GM23248 (cell line): ENCODE measurements at regions not wholly inside any gene's neighbourhood (a gene's known extent, or its start where the extent isn't known, plus 50 kb on each side); places are given as distances from the start of the nearest gene placed in this dataset.

ENCODE experiments used
- DNase-seq: peaks from one replicate; pipeline ENCODE4 v3.0.0-alpha.2; 2015
- H2AFZ ChIP-seq: fragments of 200-600 bp; sonication (generic); 2 replicates; pipeline ENCODE4 v1.6.1; 2016; ENCODE audit warnings: antibody characterized with exemption
- H3F3A ChIP-seq: fragments of 200-600 bp; sonication (generic); 2 replicates; pipeline ENCODE4 v1.6.1; 2016; ENCODE audit warnings: mild to moderate bottlenecking, antibody characterized with exemption, mixed run types; ENCODE audit not compliant: insufficient read depth
- H3K27ac ChIP-seq: fragments of 200-600 bp; sonication (generic); 2 replicates; pipeline ENCODE4 v1.5.1; 2016; ENCODE audit warnings: mild to moderate bottlenecking
- H3K27me3 ChIP-seq: fragments of 200-600 bp; sonication (generic); replicated peaks from 2 replicates; pipeline ENCODE4 v1.6.1; 2016; ENCODE audit warnings: mild to moderate bottlenecking; ENCODE audit not compliant: insufficient read depth
- H3K36me3 ChIP-seq: fragments of 200-600 bp; sonication (generic); 2 replicates; pipeline ENCODE4 v1.6.1; 2016; ENCODE audit warnings: low read depth, mild to moderate bottlenecking
- H3K4me1 ChIP-seq: fragments of 200-600 bp; sonication (generic); 2 replicates; pipeline ENCODE4 v1.6.1; 2016; ENCODE audit warnings: mild to moderate bottlenecking; ENCODE audit not compliant: insufficient read depth
- H3K4me2 ChIP-seq: fragments of 200-600 bp; sonication (generic); one replicate; pipeline ENCODE4 v1.6.1; 2016; ENCODE audit warnings: mild to moderate bottlenecking; ENCODE audit not compliant: unreplicated experiment
- H3K4me3 ChIP-seq: fragments of 200-600 bp; sonication (generic); 2 replicates; pipeline ENCODE4 v1.5.1; 2016; ENCODE audit warnings: mild to moderate bottlenecking
- H3K79me2 ChIP-seq: fragments of 200-600 bp; sonication (generic); 2 replicates; pipeline ENCODE4 v1.6.1; 2016; ENCODE audit warnings: mild to moderate bottlenecking; ENCODE audit not compliant: insufficient read depth
- H3K9ac ChIP-seq: fragments of 200-600 bp; sonication (generic); 2 replicates; pipeline ENCODE4 v1.6.1; 2016; ENCODE audit warnings: mild to moderate bottlenecking
- H3K9me2 ChIP-seq: fragments of 200-600 bp; sonication (generic); 2 replicates; pipeline ENCODE4 v1.6.1; 2016; ENCODE audit warnings: mixed run types, mild to moderate bottlenecking, moderate library complexity; ENCODE audit not compliant: insufficient read depth
- H3K9me3 ChIP-seq: fragments of 200-600 bp; sonication (generic); one replicate; pipeline ENCODE4 v1.6.1; 2017; ENCODE audit warnings: low read depth
- H4K20me1 ChIP-seq: fragments of 200-600 bp; sonication (generic); 2 replicates; pipeline ENCODE4 v1.6.0; 2016; ENCODE audit not compliant: insufficient read depth
- EZH2 ChIP-seq: fragments of 200-600 bp; sonication (generic); IDR thresholded peaks from 2 replicates; pipeline ENCODE4 v1.6.1; 2018; ENCODE audit warnings: antibody characterized with exemption, mild to moderate bottlenecking; ENCODE audit not compliant: insufficient read depth, poor library complexity, severe bottlenecking
- EZH2phosphoT487 ChIP-seq: fragments of 200-600 bp; sonication (generic); IDR thresholded peaks from 2 replicates; pipeline ENCODE4 v1.6.1; 2018; ENCODE audit warnings: antibody characterized with exemption, moderate library complexity, mild to moderate bottlenecking, low read depth; ENCODE audit not compliant: insufficient read depth
- WGBS, 2 experiments: methylation state at CpG; one replicate each; pipeline ENCODE4 v1.1.6; 2015 to 2017; ENCODE audit warnings: low lambda C conversion rate in 2 of 2, low coverage in 1 of 2; ENCODE audit errors: missing lambda C conversion rate in 2 of 2; 5-methylcytosine and 5-hydroxymethylcytosine counted together
- in situ Hi-C: fragments of 300-500 bp; cut with MboI; formaldehyde crosslinking; loops from 2 replicates; pipeline ENCODE4 v1.15.0; 2020

GRCh38 chr5:107231191-107231590, 439.5 kb downstream of the EFNA5 start:
- H3K9me2 ChIP-seq = no peaks in the 10 kb centered on the region
- no peaks in the 10 kb centered on the region for H3K9me3 ChIP-seq
- H3K27me3 ChIP-seq = no peaks in the 10 kb centered on the region
- H3K79me2 ChIP-seq = no peaks in the 10 kb centered on the region
- DNase-seq = no peak
- no peak overlapping the region for H2AFZ ChIP-seq
- in situ Hi-C loops = no loop called here
- no peak for TF ChIP-seq EZH2phosphoT487
- no peak for TF ChIP-seq EZH2
- no peaks in the 10 kb centered on the region for H4K20me1 ChIP-seq
- H3K36me3 ChIP-seq = no peaks in the 10 kb centered on the region
- no peak overlapping the region for H3K4me3 ChIP-seq
- no peak overlapping the region for H3K9ac ChIP-seq
- H3F3A ChIP-seq = no peaks in the 10 kb centered on the region
- H3K27ac ChIP-seq = no peak overlapping the region
- H3K4me2 ChIP-seq = no peak overlapping the region
- 16 to 40% methylated on average over 1 of the region's 1 CpG for WGBS, 2 experiments
- no peaks in the 10 kb centered on the region for H3K4me1 ChIP-seq

GRCh38 chr5:107230367-107230766, 440.4 kb downstream of the EFNA5 start:
- in situ Hi-C loops = no loop called here

GRCh38 chr5:107228226-107228625, 442.5 kb downstream of the EFNA5 start:
- Histone ChIP-seq H3K4me3 (no peak overlapping the region), H3K27me3 (no peaks in the 10 kb centered on the region), H3K79me2 (no peaks in the 10 kb centered on the region), H3K4me1 (no peaks in the 10 kb centered on the region), H2AFZ (no peak overlapping the region), H3K36me3 (no peaks in the 10 kb centered on the region), H4K20me1 (no peaks in the 10 kb centered on the region), H3K9me3 (no peaks in the 10 kb centered on the region), H3K4me2 (no peak overlapping the region), H3K9me2 (no peaks in the 10 kb centered on the region), H3K27ac (no peak overlapping the region), H3F3A (no peaks in the 10 kb centered on the region), H3K9ac (no peak overlapping the region)
- 78 to 79% methylated on average over 2 of the region's 2 CpGs for WGBS, 2 experiments
- TF ChIP-seq EZH2phosphoT487 = no peak
- no peak for TF ChIP-seq EZH2
- DNase-seq = no peak
- in situ Hi-C loops = no loop called here

More at GRCh38 chr5:107230367-107230766, 440.4 kb downstream of the EFNA5 start:
- Histone ChIP-seq H3F3A (no peaks in the 10 kb centered on the region), H3K79me2 (no peaks in the 10 kb centered on the region), H3K4me2 (no peak overlapping the region), H3K36me3 (no peaks in the 10 kb centered on the region), H3K9me3 (no peaks in the 10 kb centered on the region), H3K27me3 (no peaks in the 10 kb centered on the region), H3K4me3 (no peak overlapping the region), H3K4me1 (no peaks in the 10 kb centered on the region), H3K9ac (no peak overlapping the region), H4K20me1 (no peaks in the 10 kb centered on the region), H2AFZ (no peak overlapping the region), H3K9me2 (no peaks in the 10 kb centered on the region), H3K27ac (no peak overlapping the region)
- no peak for DNase-seq
- TF ChIP-seq EZH2 (no peak), EZH2phosphoT487 (no peak)
- WGBS, 2 experiments = 40 to 44% methylated on average over 3 of the region's 3 CpGs

GRCh38 chr5:107224272-107224671, 446.5 kb downstream of the EFNA5 start:
- no peaks in the 10 kb centered on the region for H3K27me3 ChIP-seq
- no peaks in the 10 kb centered on the region for H3K4me1 ChIP-seq
- H3K4me2 ChIP-seq = no peak overlapping the region
- no peaks in the 10 kb centered on the region for H3K9me3 ChIP-seq
- no peaks in the 10 kb centered on the region for H3K79me2 ChIP-seq
- no peaks in the 10 kb centered on the region for H3K9me2 ChIP-seq
- no peak overlapping the region for H3K27ac ChIP-seq
- 3 to 7% methylated on average over 1 of the region's 1 CpG for WGBS, 2 experiments
- in situ Hi-C loops = no loop called here
- H3K36me3 ChIP-seq = no peaks in the 10 kb centered on the region
- no peak for DNase-seq
- no peak for TF ChIP-seq EZH2phosphoT487
- no peak for TF ChIP-seq EZH2
- no peaks in the 10 kb centered on the region for H3F3A ChIP-seq
- no peak overlapping the region for H3K4me3 ChIP-seq
- H4K20me1 ChIP-seq = no peaks in the 10 kb centered on the region
- H3K9ac ChIP-seq = no peak overlapping the region
- no peak overlapping the region for H2AFZ ChIP-seq

GRCh38 chr5:107223066-107223465, 447.7 kb downstream of the EFNA5 start:
- no peaks in the 10 kb centered on the region for H3K27me3 ChIP-seq
- no peak overlapping the region for H2AFZ ChIP-seq
- H3K9me2 ChIP-seq = no peaks in the 10 kb centered on the region
- H3K27ac ChIP-seq = no peak overlapping the region
- H3K9ac ChIP-seq = no peak overlapping the region
- TF ChIP-seq EZH2phosphoT487 (no peak), EZH2 (no peak)
- H3K9me3 ChIP-seq = no peaks in the 10 kb centered on the region
- H3K36me3 ChIP-seq = no peaks in the 10 kb centered on the region
- in situ Hi-C loops = no loop called here
- H3K4me1 ChIP-seq = no peaks in the 10 kb centered on the region
- no peak for DNase-seq
- no peak overlapping the region for H3K4me2 ChIP-seq
- H3K79me2 ChIP-seq = no peaks in the 10 kb centered on the region
- no peaks in the 10 kb centered on the region for H4K20me1 ChIP-seq
- 19 to 32% methylated on average over 2 of the region's 2 CpGs for WGBS, 2 experiments
- no peak overlapping the region for H3K4me3 ChIP-seq
- no peaks in the 10 kb centered on the region for H3F3A ChIP-seq
